NCI-H510A treated with DMSO at 0.1 percent for 48 hours (cell line): ENCODE measurements at regions not wholly inside any gene's neighbourhood (a gene's known extent, or its start where the extent isn't known, plus 50 kb on each side); places are given as distances from the start of the nearest gene placed in this dataset.
"Not testable (repeated sequence)": the region's sequence is repeated elsewhere in the genome, so short reads cannot be mapped to it uniquely, and the experiment has no call there.

ENCODE experiments used
- DNase-seq: peaks from one replicate; lab custom pipeline; 2025; lab: John Stamatoyannopoulos, UW

DNA sequence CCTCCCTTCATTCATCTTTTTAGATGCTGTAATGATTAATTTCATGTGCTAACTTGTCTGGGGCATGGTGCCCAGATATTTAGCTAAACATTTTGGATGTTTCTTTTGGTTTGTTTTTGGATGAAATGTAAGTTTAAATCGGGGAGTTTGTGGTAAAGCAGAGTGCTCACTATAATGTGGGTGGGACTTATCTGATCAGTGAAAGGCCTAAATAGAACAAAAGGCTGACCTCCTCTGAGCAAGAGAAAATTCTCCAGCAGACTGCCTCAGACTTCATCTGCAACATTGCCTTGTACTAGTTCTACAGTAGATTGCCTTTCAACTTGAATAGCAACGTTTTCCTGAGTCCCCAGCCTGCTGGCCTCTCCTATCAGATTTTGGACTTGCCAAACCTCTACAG lies 183.6 kb downstream of the S1PR1 start:
- DNase-seq, result no peak

DNA sequence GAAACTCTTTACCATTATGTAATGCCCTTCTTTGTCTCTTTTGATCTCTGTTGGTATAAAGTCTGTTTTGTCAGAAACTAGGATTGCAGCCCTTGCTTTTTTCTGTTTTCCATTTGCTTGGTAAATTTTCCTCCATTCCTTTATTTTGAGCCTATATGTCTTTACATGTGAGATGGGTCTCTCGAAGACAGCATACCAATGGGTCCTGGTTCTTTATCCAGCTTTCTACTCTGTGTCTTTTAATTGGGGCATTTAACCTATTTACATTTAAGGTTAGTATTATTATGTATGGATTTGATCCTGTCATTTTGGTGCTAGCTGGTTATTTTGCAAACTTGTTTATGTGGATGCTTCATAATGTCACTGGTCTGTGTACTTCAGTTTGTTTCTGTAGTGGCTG lies 191.3 kb downstream of the S1PR1 start:
- DNase-seq, result not testable (repeated sequence)

DNA sequence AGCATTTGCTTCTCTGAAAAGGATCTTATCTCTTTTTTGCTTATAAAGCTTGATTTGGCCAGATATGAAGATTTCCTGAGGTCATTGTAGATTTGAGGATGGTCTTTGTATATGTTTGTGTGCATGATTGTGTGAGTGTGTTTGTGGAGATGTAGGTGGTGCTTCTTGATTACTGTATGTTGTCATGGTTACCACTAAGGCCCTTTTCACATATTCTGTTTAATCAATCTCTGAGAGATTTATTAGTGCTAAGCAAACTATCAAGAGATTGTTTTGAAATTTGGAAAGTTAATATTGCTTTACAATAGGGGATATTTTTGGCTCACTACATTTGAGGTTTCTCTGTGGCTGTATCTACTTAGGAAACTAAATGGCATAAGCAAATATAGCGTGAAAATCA lies 191.7 kb downstream of the S1PR1 start:
- no peak for DNase-seq

DNA sequence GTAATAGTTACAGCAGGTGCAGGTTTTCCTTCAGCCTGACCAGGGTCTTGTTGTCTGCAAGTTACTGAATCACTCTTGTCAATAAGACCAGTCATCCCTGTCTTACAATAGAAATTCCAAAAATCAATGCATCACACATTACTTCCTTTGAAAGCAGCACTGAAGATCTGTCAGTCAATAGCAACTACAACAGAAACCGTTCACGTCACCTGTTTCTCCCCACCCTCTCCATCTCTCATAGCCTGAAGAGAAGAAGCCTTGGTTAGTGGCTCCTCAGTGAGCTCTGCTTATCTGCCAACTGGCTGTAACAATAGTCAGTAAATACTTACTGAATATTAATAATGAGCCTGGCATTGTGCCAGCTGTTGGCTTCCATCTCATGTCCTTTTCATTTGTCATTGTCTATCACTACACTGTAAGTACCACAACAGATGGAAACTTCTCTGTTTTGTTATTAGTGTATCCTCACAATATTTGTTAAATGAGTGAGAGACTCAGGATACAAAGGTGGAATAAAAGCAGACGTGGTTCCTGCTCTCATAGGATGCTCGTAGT lies 195.2 kb downstream of the S1PR1 start:
- peak; percentile 41 for DNase-seq

DNA sequence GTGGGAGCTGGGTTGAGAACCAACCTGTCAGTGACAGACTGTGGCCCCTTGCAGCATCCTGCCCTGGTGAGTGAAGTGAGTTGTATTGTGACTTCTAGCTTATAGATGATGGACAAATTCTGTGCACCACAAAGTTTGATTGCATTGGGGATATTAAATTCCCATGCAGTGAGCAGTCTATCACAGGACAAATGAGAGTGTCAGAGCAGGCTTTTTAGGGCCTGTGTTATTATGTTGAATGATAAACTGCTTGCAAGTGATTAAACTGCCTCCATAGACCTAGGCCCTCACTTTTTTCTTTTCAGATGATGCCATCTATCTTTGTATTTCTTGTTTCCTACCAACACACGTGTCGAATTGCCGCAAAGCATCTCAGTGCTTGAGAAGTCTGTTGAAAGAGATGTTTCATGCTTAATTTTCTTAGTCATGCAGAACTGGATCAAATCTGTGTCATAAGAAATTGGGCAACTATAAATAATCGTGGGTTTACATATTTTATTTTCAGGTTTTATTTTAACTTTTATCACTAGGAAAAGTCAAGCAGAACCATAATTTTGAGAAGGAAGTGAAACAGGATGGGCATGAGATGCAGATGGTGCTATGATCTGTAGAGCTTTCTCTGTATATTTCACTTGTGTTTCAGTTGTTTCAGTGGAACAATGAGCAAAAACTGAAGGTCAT lies 199.2 kb downstream of the S1PR1 start:
- DNase-seq, result no peak

DNA sequence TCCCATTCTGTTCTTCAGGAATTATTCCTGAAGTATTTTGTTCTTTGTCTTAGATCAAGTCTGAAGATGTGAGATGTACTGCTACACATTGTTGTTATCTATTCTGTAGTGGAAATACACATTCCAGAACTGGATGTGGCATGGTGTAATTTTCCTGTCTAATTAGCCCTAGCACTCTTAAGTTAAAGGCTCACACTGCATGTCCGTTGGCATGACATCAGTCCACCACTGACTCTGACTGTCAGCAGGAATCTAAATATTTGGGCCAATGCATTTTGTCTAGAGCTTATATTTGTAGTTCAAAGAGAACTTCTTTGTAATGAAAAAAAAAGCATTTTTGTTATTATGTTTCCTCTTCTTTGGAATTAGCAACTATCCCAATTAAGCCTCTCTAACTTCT lies 201.0 kb downstream of the S1PR1 start:
- no peak for DNase-seq

DNA sequence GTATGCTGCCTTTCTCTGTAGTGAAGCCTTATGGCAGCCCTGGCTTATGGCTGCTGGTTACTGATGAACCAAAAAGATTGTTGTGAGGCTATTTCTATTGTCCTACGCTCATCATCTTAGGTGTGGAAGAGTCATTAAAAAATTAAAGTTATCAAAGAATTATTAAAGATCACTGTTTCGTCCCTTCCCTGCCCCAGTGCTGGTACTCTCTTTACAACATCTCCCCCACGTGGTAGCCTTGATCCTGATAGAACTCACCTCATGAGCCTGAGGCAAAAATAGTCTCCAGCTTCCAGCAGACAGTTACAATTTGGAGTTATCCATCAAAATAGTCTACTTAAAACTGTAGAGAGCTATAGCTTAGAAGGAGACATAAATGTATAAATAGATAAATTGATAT lies 201.5 kb downstream of the S1PR1 start:
- DNase-seq, result no peak

DNA sequence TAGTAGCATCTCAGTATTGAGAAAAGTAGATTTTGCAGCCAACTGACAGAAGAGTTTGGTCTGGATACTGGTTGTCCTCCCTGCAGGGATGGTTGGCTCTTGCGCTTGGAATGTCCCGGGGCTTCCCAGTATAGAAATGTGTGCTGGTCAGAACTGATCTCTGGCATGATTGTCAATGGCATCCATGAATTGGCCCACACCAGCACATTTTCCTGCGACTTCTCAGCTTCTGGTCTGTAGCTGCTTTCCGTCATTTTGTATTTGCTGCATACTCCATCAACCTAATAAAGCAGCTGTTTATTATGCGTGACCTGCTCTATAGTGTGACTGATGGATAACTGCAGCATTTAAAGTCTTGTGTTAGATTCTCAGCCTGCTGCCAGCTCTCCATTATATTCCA lies 203.7 kb downstream of the S1PR1 start:
- DNase-seq, result no peak

DNA sequence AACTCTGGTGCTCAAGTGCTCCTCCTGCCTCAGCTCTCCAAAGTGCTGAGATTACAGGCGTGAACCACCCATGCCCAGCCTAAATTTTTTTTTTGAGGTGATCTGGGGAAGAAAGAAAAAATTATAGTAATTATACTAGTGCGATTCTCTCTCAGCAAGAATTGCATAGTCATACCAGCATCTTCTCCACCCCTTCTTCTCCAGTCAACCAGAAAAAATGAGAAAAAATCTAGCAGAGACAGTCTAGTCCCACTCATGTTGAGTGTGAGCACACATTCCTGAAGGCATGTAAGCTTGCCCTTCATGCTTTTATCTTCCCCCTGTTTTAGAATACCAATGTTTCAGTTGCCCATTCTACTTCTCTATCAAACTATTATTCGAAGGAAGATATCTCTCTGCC lies 207.6 kb downstream of the S1PR1 start:
- no peak for DNase-seq

DNA sequence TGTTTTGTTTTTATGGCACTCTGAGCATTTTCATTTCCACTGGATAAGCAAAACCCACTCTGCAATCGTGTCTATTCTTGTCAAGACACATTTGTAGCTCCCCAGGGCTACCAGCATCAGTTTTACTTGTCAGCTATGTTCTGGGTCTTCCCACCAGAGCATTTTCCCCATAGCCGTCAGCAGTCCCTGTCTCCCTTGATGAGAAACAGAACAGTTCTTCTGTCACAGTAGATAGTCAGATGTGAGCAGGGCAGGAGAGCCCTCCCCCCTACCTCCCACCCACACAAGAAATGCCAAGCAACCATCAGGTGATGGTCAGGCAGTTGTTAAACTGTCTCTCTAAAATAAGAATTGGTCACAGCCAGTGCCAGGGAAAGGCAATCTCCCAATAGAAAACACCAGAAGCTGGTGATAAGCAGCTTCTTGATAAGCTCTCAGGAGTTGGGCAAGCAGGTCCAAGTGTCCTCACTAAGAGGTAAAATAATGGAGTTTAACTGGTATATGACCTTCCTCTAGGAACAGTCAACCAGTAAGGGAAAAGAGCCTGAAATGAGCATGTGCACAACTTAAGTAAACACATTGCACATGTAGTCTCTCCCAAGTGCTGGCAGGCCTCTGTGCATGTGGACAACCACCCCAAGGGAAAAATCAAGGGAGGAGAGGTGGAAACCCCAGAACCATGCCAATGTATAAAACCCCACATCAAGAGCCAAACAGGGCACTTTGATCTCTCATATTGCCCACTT lies 208.2 kb downstream of the S1PR1 start:
- no peak for DNase-seq

DNA sequence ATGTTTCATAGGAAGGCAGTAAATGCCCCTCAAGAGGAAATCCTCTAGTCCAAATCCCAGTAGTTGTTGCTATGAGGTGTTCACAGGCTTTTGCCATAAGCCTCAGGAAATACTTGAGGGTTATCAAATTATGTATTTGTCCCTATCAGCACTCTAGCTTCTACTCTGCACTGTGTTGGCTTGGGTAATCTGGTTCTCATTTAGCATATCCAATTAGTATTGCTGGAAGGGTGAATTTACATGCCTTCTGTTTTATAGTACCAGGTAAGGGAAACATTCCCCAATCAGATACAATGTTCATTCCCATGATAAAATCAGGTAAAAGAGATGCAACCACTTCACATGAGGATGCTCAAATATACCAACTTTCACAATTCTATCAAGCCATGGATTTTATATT lies 211.2 kb downstream of the S1PR1 start:
- DNase-seq, result no peak

DNA sequence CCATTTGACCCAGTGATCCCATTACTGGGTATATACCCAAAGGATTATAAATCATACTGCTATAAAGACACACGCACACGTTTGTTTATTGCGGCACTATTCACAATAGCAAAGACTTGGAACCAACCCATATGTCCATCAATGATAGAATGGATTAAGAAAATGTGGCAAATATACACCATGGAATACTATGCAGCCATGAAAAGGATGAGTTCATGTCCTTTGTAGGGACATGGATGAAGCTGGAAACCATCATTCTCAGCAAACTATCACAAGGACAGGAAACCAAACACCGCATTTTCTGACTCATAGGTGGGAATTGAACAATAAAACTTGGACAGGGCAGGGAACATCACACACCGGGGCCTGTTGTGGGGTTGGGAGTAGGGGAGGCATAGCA lies 213.9 kb downstream of the S1PR1 start:
- DNase-seq, result not testable (repeated sequence)

DNA sequence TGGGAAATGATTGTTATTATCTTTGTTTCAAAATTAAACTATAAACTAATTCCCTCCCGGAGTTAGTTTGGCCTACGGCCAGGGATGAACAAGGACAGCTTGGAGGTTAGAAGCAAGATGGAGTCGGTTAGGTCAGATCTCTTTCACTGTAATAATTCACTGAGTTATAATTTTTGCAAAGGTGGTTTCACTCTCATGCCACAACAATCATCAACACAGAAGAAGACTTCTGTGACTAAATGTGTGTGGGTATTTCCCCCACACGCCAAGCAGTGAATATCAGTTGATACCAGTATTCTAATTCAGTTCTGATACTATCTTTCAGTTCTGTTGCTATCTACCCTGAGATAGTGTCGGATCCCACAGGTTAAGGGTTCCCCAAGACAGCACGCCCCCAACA lies 215.1 kb downstream of the S1PR1 start:
- no peak for DNase-seq

DNA sequence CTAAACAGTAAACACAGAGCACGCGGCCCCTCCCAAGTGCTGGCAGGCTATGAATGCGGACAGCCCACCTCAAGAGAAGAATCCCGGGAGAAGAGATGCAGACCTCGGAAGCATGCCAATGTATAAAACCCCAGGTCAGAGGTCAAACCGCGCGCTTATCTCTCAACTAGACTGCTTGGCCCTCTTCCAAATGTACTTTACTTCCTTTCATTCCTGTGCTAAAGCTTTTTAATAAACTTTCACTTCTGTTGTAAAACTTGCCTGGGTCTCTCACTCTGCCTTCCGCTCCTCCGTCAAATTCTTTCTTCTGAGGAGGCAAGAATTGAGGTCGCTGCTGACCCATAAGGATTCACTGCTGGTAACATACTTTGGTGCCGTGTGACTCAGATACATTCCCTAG lies 216.0 kb downstream of the S1PR1 start:
- DNase-seq, result no peak

DNA sequence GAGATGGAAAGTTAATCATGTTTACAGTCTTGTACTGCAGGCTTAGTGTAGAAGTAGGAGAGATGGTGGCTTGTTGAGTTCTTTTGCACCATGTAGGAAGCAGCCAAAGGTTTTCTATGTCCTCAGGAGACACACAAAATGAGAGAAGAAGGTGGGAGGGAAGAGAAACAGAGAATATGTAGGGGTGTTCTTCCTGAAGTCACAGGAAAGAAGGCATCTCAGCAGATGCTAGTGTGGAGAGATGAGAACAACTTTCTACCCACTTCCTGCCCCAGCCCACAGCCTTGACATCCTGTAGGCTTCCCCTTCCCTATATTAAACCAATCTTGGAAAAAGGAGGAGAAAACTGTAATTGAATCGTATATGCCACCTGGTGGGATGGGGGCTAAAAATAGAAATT lies 217.0 kb downstream of the S1PR1 start:
- no peak for DNase-seq

DNA sequence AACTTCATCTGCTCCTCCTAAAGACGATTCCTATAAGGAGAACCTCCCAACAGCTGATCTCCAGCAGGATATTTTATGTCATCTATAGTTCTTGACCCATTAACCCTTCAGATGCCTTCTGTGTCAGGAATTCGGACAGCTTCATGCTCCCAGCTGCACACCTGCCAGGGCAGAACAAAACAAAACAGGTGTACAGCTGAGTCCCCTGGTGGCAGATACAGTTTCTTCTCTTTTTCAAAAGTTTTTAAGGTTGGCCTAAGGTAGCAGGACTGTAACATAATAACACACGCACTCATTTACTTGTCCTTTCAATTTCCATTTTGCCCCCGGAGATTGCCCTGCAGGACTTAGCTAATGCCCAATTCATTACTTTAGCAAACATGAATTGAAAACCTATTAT lies 218.3 kb downstream of the S1PR1 start:
- no peak for DNase-seq

DNA sequence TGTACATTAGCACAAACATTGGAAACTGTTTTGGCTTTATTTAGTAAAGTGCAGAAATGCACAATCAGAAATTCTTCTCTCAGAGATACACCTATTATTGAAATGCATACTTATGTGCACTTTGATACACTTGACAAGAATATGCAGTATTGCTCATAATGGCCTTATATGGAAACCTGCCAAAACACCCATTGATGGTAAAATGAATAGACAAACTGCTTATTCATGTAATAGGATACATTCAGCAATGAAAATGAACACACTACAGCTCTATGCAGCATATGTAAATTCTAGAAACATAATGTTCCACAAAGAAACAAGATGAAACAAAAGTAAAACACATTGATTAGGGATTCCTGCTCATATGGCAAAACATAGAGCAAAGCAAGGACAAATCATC lies 223.9 kb downstream of the S1PR1 start:
- DNase-seq, result no peak

DNA sequence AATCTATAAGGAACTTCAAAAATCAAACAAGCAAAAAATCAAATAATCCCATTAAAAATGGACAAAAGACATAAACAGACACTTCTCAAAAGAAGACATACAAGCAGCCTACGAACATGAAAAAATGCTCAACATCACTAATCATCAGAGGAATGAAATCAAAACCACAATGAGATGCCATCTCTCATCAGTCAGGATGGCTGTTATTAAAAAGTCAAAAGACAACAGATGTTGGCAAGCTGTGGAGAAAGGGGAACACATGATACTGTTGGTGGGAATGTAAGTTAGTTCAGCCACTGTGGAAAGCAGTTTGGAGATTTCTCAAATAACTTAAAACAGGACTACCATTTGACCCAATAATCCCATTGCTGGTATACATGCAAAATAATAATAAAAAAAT lies 226.4 kb downstream of the S1PR1 start:
- no peak for DNase-seq

DNA sequence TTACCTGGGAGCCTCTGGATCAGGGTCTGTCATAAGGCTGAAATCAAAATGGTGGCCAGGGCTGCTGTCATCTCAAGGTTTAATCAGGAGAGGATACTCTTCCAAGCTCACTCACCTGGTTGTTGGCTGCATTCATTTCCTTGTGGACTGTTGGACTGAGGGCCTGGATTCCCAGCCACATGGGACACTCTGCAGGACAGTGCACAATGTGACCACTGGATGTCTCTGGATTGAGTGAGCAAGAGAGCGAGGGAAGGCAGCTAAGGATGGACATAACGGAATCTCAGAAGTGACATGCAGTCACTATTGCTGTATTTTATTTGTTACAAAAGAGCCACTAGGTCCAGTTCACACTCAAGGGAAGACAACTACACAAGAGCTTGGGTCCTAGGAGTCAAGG lies 229.1 kb downstream of the S1PR1 start:
- no peak for DNase-seq

DNA sequence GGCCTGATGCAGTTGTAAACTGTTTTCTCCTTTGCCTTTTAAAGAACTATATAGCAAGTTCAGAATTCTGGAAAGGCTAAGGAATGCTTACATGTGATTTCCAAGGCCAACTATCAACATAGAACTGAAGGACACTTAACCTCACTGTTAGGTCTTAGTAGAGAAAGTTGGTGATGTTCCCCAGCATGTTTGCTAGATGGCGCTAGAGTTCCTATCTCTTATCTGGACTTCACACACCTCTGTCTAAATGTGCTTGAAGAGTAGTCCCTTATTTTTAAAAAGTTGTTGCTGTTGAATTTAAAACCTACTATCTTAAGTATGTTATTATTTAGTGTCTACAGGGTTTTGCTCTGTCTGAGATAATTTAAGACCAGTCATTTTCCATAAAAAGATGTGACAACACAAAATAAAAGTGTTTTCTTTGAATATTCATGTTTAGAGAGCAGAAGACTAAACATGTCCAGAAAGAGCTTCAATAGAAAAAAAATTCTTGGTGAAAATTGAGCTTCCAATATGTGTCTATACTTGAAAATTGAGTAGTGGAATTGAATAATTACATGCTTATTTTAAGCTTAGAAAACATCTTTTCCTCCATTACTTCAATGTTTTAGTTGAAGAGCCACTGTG lies 237.3 kb downstream of the S1PR1 start:
- DNase-seq, result peak; percentile 1

DNA sequence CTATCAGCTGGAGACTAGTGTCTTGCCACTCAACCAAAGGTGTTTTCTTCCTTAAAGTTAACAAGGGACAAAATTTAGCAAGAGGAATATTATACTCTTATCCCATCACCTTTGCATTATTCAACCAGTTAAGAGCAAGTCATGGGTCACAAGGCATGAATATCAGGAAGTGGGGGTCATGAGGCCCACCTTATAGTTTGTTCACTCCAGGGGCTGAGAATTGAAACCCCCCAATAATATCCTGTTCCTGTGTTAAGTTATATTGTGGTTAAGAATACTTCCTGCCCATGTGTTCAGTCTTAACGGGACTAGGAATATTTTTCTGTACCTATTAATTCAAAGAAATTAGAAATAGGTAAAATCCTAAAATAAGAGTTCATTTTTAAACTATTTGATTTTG lies 239.7 kb downstream of the S1PR1 start:
- no peak for DNase-seq

DNA sequence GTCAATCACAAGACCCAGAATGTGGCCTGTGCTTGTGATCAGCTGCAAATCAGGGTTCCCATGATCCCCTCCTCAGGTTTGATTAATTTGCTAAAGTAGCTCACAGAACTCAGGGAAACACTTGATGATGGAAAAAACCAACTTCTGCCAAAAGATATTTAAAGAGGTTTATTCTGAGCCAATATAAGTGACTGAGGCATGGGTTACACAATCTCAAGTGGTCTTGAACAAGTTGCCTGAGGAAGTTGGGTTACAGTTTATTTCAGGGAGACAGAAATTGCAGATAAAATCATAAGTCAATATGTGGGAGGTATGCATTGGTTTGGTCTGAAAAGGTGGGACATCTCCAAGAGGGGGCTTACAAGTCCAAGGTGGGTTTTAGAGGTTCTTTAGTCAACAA lies 243.1 kb downstream of the S1PR1 start:
- no peak for DNase-seq

DNA sequence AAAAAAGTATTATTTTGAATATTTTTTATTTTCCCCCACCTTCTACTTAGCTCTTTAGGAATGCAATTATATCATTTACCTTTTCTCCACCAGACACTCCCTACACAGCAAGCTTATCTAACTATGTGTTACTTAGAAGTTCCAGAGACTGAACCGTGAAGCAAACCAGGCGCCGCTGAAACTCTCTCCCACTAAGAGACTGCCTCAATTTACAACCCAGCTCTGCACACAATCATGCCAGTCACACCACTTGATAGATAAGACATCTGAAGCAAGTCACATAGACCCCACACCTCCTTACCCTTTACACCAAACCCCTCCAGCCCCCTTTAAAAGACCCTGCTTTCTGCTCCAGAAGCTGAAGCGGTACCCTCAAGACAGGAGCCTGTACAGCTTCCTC lies 245.5 kb downstream of the S1PR1 start:
- DNase-seq, result no peak
